ENCODE measurements at regions not wholly inside any gene's neighbourhood (a gene's known extent, or its start where the extent isn't known, plus 50 kb on each side); places are given as distances from the start of the nearest gene placed in this dataset.

DNA sequence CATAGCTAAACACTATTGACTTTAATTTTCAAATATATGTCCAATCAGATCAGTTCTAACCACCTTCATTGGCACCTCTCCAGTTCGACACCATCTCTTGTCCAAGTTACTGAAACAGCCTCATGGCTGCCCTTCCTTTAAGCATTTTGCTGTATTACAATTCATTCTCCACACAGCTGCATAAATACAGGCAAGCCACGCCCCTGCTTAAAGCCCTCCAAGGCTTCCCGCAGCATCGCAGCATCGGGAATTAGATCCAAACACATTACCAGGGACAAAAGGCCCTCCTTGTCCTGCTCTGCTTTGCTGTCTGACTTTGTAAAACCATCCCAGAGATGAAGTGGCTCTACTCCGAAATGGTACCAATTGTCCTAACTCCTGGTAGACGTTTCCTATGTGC, 75.1 kb upstream of the RAI14 start:
- DNase-seq (no peak), ATAC-seq (no peak)
- TF ChIP-seq, protein P1, sequence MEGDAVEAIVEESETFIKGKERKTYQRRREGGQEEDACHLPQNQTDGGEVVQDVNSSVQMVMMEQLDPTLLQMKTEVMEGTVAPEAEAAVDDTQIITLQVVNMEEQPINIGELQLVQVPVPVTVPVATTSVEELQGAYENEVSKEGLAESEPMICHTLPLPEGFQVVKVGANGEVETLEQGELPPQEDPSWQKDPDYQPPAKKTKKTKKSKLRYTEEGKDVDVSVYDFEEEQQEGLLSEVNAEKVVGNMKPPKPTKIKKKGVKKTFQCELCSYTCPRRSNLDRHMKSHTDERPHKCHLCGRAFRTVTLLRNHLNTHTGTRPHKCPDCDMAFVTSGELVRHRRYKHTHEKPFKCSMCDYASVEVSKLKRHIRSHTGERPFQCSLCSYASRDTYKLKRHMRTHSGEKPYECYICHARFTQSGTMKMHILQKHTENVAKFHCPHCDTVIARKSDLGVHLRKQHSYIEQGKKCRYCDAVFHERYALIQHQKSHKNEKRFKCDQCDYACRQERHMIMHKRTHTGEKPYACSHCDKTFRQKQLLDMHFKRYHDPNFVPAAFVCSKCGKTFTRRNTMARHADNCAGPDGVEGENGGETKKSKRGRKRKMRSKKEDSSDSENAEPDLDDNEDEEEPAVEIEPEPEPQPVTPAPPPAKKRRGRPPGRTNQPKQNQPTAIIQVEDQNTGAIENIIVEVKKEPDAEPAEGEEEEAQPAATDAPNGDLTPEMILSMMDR (IDR thresholded peaks at IDR 0.05) = no peak
- no peak overlapping the region for H3K27ac ChIP-seq
- WGBS, 2 donors = 70 to 75% methylated on average over 7 of the region's 7 CpGs
- no peak overlapping the region for H3K4me3 ChIP-seq
- H3K9me3 ChIP-seq = peaks cover 0 to 5% (median 0%) of the 10 kb centered on the region in 11 donors
- intact Hi-C loops (cut with DNase I) = no loop called here
- H3K4me1 ChIP-seq = peaks cover 0 to 13% (median 0%) of the 10 kb centered on the region in 9 donors
- H3K36me3 ChIP-seq = no peaks in the 10 kb centered on the region
- no peaks in the 10 kb centered on the region for H3K27me3 ChIP-seq

DNA sequence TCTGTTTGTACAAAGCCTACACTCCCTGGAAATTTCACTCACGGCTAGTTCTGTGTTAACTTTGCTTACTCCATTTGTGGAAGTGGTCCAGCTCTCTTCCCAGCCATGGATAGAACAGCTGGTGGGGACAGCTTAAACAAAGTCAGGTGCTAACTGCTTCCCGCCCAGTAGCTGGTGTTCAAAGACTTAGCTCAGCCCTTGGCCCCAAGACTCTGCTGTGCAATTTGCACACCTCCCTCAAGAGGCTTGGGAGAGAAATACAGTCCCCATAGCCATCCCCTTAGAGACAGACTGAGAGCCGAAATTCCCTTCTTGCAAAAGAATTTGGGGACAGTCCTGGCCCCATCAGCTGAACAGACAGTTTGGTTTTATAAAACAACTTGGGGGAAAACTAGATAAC, 73.8 kb upstream of the RAI14 start:
- DNase-seq = no peak
- H3K9me3 ChIP-seq = peaks cover 0 to 5% (median 0%) of the 10 kb centered on the region in 11 donors
- ATAC-seq = no peak
- TF ChIP-seq, protein P1 (IDR thresholded peaks at IDR 0.05) = no peak
- 76 to 84% methylated on average over 3 of the region's 3 CpGs for WGBS, 2 donors
- H3K27ac ChIP-seq = peak overlapping the region in 1 of 10 donors; percentile 10
- intact Hi-C loops (cut with DNase I) = no loop called here
- H3K4me3 ChIP-seq = no peak overlapping the region
- H3K36me3 ChIP-seq = no peaks in the 10 kb centered on the region
- peaks cover 0 to 18% (median 0%) of the 10 kb centered on the region in 9 donors for H3K4me1 ChIP-seq
- H3K27me3 ChIP-seq = no peaks in the 10 kb centered on the region

DNA sequence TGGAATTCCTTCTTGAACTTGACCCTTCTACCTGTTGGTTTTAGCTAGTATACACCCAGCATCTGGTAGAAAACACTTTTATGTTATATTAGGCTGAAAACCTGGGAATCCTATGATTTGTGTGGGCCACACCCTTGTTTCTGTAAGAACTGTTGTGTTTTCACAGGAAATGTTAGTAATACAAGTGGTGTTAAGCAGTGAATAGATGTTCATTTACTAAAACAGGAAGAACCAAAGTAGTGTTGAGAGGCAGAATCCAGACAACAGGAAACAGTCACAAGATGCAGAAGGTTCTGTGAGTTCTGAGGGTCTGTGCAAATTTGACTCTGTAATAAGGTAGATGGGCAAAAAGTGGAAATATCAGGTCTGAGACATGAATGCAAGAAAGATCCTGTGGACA, 73.0 kb upstream of the RAI14 start:
- Histone ChIP-seq H3K27me3 (no peaks in the 10 kb centered on the region), H3K27ac (peak overlapping the region in 1 of 10 donors; percentile 48)
- TF ChIP-seq, protein P1 (IDR thresholded peaks at IDR 0.05) = no peak

DNA sequence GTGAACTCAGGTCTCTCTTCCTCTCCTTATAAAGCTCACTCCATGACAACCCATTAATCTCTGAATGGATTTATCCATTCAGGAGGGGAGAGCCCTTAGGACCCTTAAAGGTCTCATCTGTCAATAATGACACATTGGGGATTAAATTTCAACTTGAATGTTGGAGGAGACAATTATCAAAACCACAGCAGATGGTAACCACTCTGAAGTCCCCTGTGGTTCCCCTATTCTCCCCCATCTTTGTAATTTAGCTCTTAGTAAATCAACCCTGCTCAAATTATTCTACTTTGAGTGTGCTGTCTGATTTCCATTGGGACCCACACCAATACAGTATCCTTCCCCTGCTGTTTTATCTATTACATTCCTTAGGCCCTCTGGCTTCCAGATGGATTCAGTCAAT, 72.0 kb upstream of the RAI14 start:
- Histone ChIP-seq H3K4me1 (peaks cover 0 to 28% (median 0%) of the 10 kb centered on the region in 9 donors), H3K27me3 (no peaks in the 10 kb centered on the region), H3K36me3 (no peaks in the 10 kb centered on the region), H3K9me3 (peaks cover 0 to 1% (median 0%) of the 10 kb centered on the region in 11 donors), H3K4me3 (no peak overlapping the region), H3K27ac (peak overlapping the region in 1 of 10 donors; percentile 1)
- TF ChIP-seq, protein P1 (IDR thresholded peaks at IDR 0.05) = no peak
- intact Hi-C loops (cut with DNase I) = no loop called here
- DNase-seq (no peak), ATAC-seq (no peak)

More for the DNA sequence above, 73.0 kb upstream of the RAI14 start:
- intact Hi-C loops (cut with DNase I) = no loop called here
- Histone ChIP-seq H3K4me1 (peaks cover 0 to 26% (median 0%) of the 10 kb centered on the region in 9 donors), H3K36me3 (no peaks in the 10 kb centered on the region), H3K9me3 (peaks cover 0 to 5% (median 0%) of the 10 kb centered on the region in 11 donors), H3K4me3 (no peak overlapping the region)
- DNase-seq = no peak
- ATAC-seq = peak in 3 of 8 donors; percentile 30 to 46 (median 35)

Data from heart right ventricle (tissue), 16 donors.